H9 (cell line): ENCODE measurements at regions not wholly inside any gene's neighbourhood (a gene's known extent, or its start where the extent isn't known, plus 50 kb on each side); places are given as distances from the start of the nearest gene placed in this dataset.
"Not testable (repeated sequence)": the region's sequence is repeated elsewhere in the genome, so short reads cannot be mapped to it uniquely, and the experiment has no call there.

ENCODE experiments used
- DNase-seq: peaks from one replicate; pipeline ENCODE4 v3.0.0-alpha.2; 2017
- H2AFZ ChIP-seq: one replicate; pipeline ENCODE4 v1.6.1; 2013; ENCODE audit warnings: mild to moderate bottlenecking, low read length, control low read depth, moderate library complexity
- H2AK5ac ChIP-seq: 2 replicates; pipeline ENCODE4 v1.6.1; 2013; ENCODE audit warnings: low read length, control low read depth, mixed read lengths; ENCODE audit not compliant: insufficient read length
- H2BK120ac ChIP-seq: one replicate; pipeline ENCODE4 v1.6.1; 2013; ENCODE audit warnings: low read depth, mild to moderate bottlenecking, low read length, control low read depth, inconsistent platforms; ENCODE audit not compliant: poor library complexity, severe bottlenecking
- H2BK12ac ChIP-seq: 2 replicates; pipeline ENCODE4 v1.6.1; 2013; ENCODE audit warnings: low read length, control low read depth, mixed read lengths, low read depth; ENCODE audit not compliant: insufficient read length
- H2BK15ac ChIP-seq: 2 replicates; pipeline ENCODE4 v1.6.1; 2013; ENCODE audit warnings: low read depth, low read length, control low read depth
- H2BK20ac ChIP-seq: one replicate; pipeline ENCODE4 v1.6.1; 2013; ENCODE audit warnings: low read depth, mild to moderate bottlenecking, low read length, control low read depth, inconsistent platforms; ENCODE audit not compliant: poor library complexity, severe bottlenecking
- H2BK5ac ChIP-seq: 2 replicates; pipeline ENCODE4 v1.6.1; 2013; ENCODE audit warnings: low read length, control low read depth, mixed read lengths; ENCODE audit not compliant: insufficient read length
- H3K14ac ChIP-seq: 2 replicates; pipeline ENCODE4 v1.6.1; 2013; ENCODE audit warnings: low read length, control low read depth; ENCODE audit not compliant: insufficient read depth
- H3K18ac ChIP-seq: 2 replicates; pipeline ENCODE4 v1.6.1; 2013; ENCODE audit warnings: low read depth, mild to moderate bottlenecking, mixed read lengths, low read length, control low read depth; ENCODE audit not compliant: insufficient read length
- H3K23ac ChIP-seq: 2 replicates; pipeline ENCODE4 v1.6.1; 2013; ENCODE audit warnings: low read length, control low read depth, mixed read lengths, low read depth; ENCODE audit not compliant: insufficient read length
- H3K23me2 ChIP-seq: 2 replicates; pipeline ENCODE4 v1.6.1; 2013; ENCODE audit warnings: low read depth, mild to moderate bottlenecking, mixed read lengths, low read length, control low read depth; ENCODE audit not compliant: insufficient read length, poor library complexity, severe bottlenecking
- H3K27ac ChIP-seq: 2 replicates; pipeline ENCODE4 v1.5.1; 2013; ENCODE audit warnings: low read length, control low read depth, mixed read lengths, low read depth; ENCODE audit not compliant: insufficient read length
- H3K27me3 ChIP-seq: 2 replicates; pipeline ENCODE4 v1.6.1; 2013; ENCODE audit warnings: low read length, control low read depth, inconsistent platforms; ENCODE audit not compliant: insufficient read depth
- H3K4ac ChIP-seq: 2 replicates; pipeline ENCODE4 v1.6.1; 2013; ENCODE audit warnings: low read depth, mild to moderate bottlenecking, control low read depth, inconsistent platforms, low read length, moderate library complexity
- H3K4me1 ChIP-seq: 2 replicates; pipeline ENCODE4 v1.6.1; 2013; ENCODE audit warnings: low read length, control low read depth, inconsistent platforms; ENCODE audit not compliant: insufficient read depth
- H3K4me2 ChIP-seq: 2 replicates; pipeline ENCODE4 v1.6.1; 2013; ENCODE audit warnings: low read length, control low read depth, mixed read lengths; ENCODE audit not compliant: insufficient read length, insufficient read depth
- H3K56ac ChIP-seq: 2 replicates; pipeline ENCODE4 v1.6.1; 2013; ENCODE audit warnings: low read depth, mild to moderate bottlenecking, mixed read lengths, low read length, control low read depth; ENCODE audit not compliant: insufficient read length
- H3K79me1 ChIP-seq: 2 replicates; pipeline ENCODE4 v1.6.1; 2013; ENCODE audit warnings: low read depth, mild to moderate bottlenecking, moderate library complexity, low read length, control low read depth, inconsistent platforms; ENCODE audit not compliant: insufficient read depth, poor library complexity, severe bottlenecking
- H3K79me2 ChIP-seq: 2 replicates; pipeline ENCODE4 v1.6.1; 2013; ENCODE audit warnings: low read length, control low read depth, inconsistent platforms; ENCODE audit not compliant: insufficient read depth
- H3K9ac ChIP-seq: 2 replicates; pipeline ENCODE4 v1.6.1; 2013; ENCODE audit warnings: low read length, control low read depth, mixed read lengths; ENCODE audit not compliant: insufficient read length; ENCODE audit errors: extremely low read depth
- H3K9me3 ChIP-seq: one replicate; pipeline ENCODE4 v1.6.1; 2013; ENCODE audit warnings: low read depth, low read length, inconsistent platforms; ENCODE audit not compliant: control insufficient read depth
- H3T11ph ChIP-seq: one replicate; pipeline ENCODE4 v1.6.1; 2013; ENCODE audit warnings: mild to moderate bottlenecking, low read length, control low read depth, inconsistent platforms
- H4K20me1 ChIP-seq: one replicate; pipeline ENCODE4 v1.6.1; 2013; ENCODE audit not compliant: control insufficient read depth, insufficient read length, insufficient read depth
- H4K5ac ChIP-seq: 2 replicates; pipeline ENCODE4 v1.6.1; 2013; ENCODE audit warnings: low read depth, mild to moderate bottlenecking, mixed read lengths, low read length, control low read depth; ENCODE audit not compliant: insufficient read length
- H4K8ac ChIP-seq: replicated peaks from 2 replicates; pipeline ENCODE4 v1.6.1; 2013; ENCODE audit warnings: low read length, control low read depth, mixed read lengths, low read depth; ENCODE audit not compliant: insufficient read length
- H4K91ac ChIP-seq: 2 replicates; pipeline ENCODE4 v1.6.1; 2013; ENCODE audit warnings: low read depth, mild to moderate bottlenecking, moderate library complexity, mixed read lengths, low read length, control low read depth; ENCODE audit not compliant: insufficient read length
- H3K27ac Mint-ChIP-seq, 3 experiments: 2 replicates in 2 of 3; 3 replicates in 1 of 3; pipeline ENCODE4 v1.8.0; 2020 to 2021; ENCODE audit warnings: mixed read lengths in 3 of 3, mild to moderate bottlenecking in 1 of 3, moderate library complexity in 1 of 3
- H3K27me3 Mint-ChIP-seq: 2 replicates; pipeline ENCODE4 v1.8.0; 2021; ENCODE audit warnings: low read depth, mild to moderate bottlenecking, moderate library complexity, mixed read lengths
- H3K36me3 Mint-ChIP-seq, 3 experiments: 2 replicates in 2 of 3; 3 replicates in 1 of 3; pipeline ENCODE4 v1.8.0; 2020 to 2021; ENCODE audit warnings: low read depth in 3 of 3, mixed read lengths in 3 of 3; ENCODE audit not compliant: insufficient read depth in 1 of 3
- H3K4me1 Mint-ChIP-seq, 2 experiments: 2 replicates each; pipeline ENCODE4 v1.8.0; 2020; ENCODE audit warnings: mixed read lengths in 2 of 2
- H3K4me3 Mint-ChIP-seq, 2 experiments: 2 replicates in 1 of 2; 3 replicates in 1 of 2; pipeline ENCODE4 v1.8.0; 2020 to 2021; ENCODE audit warnings: mild to moderate bottlenecking in 2 of 2, mixed read lengths in 2 of 2, moderate library complexity in 1 of 2
- H3K9me3 Mint-ChIP-seq, 2 experiments: 2 replicates in 1 of 2; 3 replicates in 1 of 2; pipeline ENCODE4 v1.8.0; 2020; ENCODE audit warnings: mild to moderate bottlenecking in 2 of 2, mixed read lengths in 2 of 2, moderate library complexity in 1 of 2
- WGBS: extraction: QIAGEN DNeasy Blood & Tissue Kit; methylation state at CpG from one replicate; pipeline ENCODE4 v1.1.7; 2013; ENCODE audit warnings: missing lambda C conversion rate, low lambda C conversion rate, mixed read lengths; ENCODE audit not compliant: insufficient read length; ENCODE audit errors: extremely low coverage; 5-methylcytosine and 5-hydroxymethylcytosine counted together
- TF ChIP-seq, protein P1 (sequence below): fragments of 200-600 bp; sonication (generic); conservative IDR thresholded peaks from 3 replicates; pipeline ENCODE4 v1.8.0; 2021; ENCODE audit warnings: antibody characterized with exemption, mild to moderate bottlenecking

DNA sequence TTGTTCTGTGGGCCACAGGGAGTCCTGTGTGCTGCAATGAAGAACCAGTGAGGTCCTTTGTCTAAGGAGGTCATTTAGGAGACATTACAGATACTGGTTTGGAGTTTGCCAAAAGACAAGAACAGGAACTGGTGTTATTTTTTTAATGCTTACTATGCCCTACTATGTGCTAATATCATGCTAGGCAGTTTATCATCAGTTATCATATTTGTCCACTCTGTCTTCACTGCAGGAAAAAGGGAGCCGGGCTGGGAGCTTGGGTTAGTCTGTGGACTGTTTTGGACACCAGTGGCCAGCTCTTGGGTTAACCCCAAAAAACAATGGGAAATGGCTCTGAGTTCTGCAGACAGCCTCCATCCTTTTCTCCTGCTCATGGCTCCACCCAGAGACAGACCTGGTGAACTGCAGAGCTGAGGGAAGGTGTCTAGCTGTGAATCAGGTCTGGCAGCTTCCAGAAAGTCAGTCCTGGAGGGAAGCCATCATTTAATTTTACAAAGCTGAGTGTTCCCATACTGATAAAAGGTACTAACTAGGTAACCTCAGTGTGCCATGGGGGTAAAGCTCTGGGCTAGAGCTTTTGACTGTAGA, 101.2 kb upstream of the ZNF746 start:
- H4K91ac ChIP-seq, result no peak overlapping the region

DNA sequence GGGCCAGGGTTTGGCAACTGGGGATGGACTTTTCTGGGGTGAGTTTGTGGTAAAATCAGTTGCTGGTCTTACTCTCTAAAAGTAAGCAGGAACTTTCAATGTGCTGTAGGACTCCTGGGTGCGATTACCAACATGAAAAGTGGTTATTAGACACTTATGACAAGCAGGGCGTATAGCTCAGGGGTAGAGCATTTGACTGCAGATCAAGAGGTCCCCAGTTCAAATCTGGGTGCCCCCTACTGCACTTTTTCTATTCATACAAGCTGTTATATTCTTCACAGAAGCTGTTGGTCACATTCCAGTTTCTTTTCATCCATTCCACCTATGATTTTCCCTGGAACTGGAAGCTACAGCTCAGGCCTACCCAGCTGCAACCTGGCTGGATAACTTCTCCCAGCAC, 100.2 kb upstream of the ZNF746 start:
- not testable (repeated sequence) for H3K23ac ChIP-seq, H2AK5ac ChIP-seq, H3K79me1 ChIP-seq, H3T11ph ChIP-seq, H2BK5ac ChIP-seq, H3K18ac ChIP-seq, H3K23me2 ChIP-seq, H3K9me3 Mint-ChIP-seq, H2BK15ac ChIP-seq, H3K4ac ChIP-seq, H3K4me3 Mint-ChIP-seq, H4K8ac ChIP-seq, H3K4me1 ChIP-seq, H3K4me1 Mint-ChIP-seq, H3K27ac Mint-ChIP-seq, H2BK12ac ChIP-seq, H4K20me1 ChIP-seq, H4K91ac ChIP-seq, DNase-seq, H3K9ac ChIP-seq, H3K4me2 ChIP-seq, H3K14ac ChIP-seq, H2BK120ac ChIP-seq, H4K5ac ChIP-seq, H3K27ac ChIP-seq, H3K56ac ChIP-seq, H3K79me2 ChIP-seq, H2AFZ ChIP-seq, H3K27me3 ChIP-seq, H2BK20ac ChIP-seq, H3K27me3 Mint-ChIP-seq, H3K9me3 ChIP-seq
- no CpG with 5 or more reads among the region's 2 CpGs for WGBS
- peaks cover 12 to 50% (median 18%) of the 10 kb centered on the region in 3 experiments; a peak in 6 of 7 replicates for H3K36me3 Mint-ChIP-seq

More for the DNA sequence above, 101.2 kb upstream of the ZNF746 start:
- WGBS, result no CpG with 5 or more reads among the region's 1 CpG
- no peak overlapping the region for H3K27ac Mint-ChIP-seq
- no peak overlapping the region for H3K18ac ChIP-seq
- H3K4me1 ChIP-seq, result no peaks in the 10 kb centered on the region
- H3K79me1 ChIP-seq, result no peaks in the 10 kb centered on the region
- H3K79me2 ChIP-seq, result no peaks in the 10 kb centered on the region
- no peak overlapping the region for H2BK15ac ChIP-seq
- no peak overlapping the region for H2BK12ac ChIP-seq
- no peak overlapping the region for H4K8ac ChIP-seq
- no peak overlapping the region for H2BK5ac ChIP-seq
- no peaks in the 10 kb centered on the region for H3K9me3 Mint-ChIP-seq
- no peak overlapping the region for H3K4ac ChIP-seq
- no peak overlapping the region for H3K56ac ChIP-seq
- H3K27ac ChIP-seq, result no peak overlapping the region
- H2AK5ac ChIP-seq, result no peak overlapping the region
- no peak overlapping the region for H2AFZ ChIP-seq
- DNase-seq, result peak; percentile 52
- no peaks in the 10 kb centered on the region for H3K23me2 ChIP-seq
- H3K4me2 ChIP-seq, result no peak overlapping the region
- TF ChIP-seq, protein P1, sequence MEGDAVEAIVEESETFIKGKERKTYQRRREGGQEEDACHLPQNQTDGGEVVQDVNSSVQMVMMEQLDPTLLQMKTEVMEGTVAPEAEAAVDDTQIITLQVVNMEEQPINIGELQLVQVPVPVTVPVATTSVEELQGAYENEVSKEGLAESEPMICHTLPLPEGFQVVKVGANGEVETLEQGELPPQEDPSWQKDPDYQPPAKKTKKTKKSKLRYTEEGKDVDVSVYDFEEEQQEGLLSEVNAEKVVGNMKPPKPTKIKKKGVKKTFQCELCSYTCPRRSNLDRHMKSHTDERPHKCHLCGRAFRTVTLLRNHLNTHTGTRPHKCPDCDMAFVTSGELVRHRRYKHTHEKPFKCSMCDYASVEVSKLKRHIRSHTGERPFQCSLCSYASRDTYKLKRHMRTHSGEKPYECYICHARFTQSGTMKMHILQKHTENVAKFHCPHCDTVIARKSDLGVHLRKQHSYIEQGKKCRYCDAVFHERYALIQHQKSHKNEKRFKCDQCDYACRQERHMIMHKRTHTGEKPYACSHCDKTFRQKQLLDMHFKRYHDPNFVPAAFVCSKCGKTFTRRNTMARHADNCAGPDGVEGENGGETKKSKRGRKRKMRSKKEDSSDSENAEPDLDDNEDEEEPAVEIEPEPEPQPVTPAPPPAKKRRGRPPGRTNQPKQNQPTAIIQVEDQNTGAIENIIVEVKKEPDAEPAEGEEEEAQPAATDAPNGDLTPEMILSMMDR, result peak; percentile 67
- no peak overlapping the region for H3K9ac ChIP-seq
- H4K20me1 ChIP-seq, result no peaks in the 10 kb centered on the region
- no peaks in the 10 kb centered on the region; the same call in 1 of the 2 replicates for H3K27me3 Mint-ChIP-seq
- H3K9me3 ChIP-seq, result no peaks in the 10 kb centered on the region
- no peak overlapping the region for H3K4me3 Mint-ChIP-seq
- no peak overlapping the region for H3K23ac ChIP-seq
- no peak overlapping the region for H2BK20ac ChIP-seq
- H3K27me3 ChIP-seq, result no peaks in the 10 kb centered on the region
- no peak overlapping the region for H2BK120ac ChIP-seq
- H3T11ph ChIP-seq, result no peak overlapping the region
- H3K36me3 Mint-ChIP-seq, result peaks cover 12 to 50% (median 18%) of the 10 kb centered on the region in 3 experiments; a peak in 6 of 7 replicates
- H4K5ac ChIP-seq, result no peak overlapping the region
- no peak overlapping the region for H3K14ac ChIP-seq
- no peaks in the 10 kb centered on the region for H3K4me1 Mint-ChIP-seq
